Osteocyte (in vitro differentiated cells): ENCODE measurements at regions not wholly inside any gene's neighbourhood (a gene's known extent, or its start where the extent isn't known, plus 50 kb on each side); places are given as distances from the start of the nearest gene placed in this dataset.

Source experiments
- DNase-seq: peaks from one replicate; pipeline ENCODE4 v3.0.0; 2021; ENCODE audit warnings: mixed read lengths; ENCODE audit not compliant: unreplicated experiment; ENCODE audit errors: extremely low spot score
- H3K27ac Mint-ChIP-seq: one replicate; pipeline ENCODE4 v1.8.0; 2021; ENCODE audit warnings: mild to moderate bottlenecking, mixed read lengths; ENCODE audit not compliant: unreplicated experiment
- H3K27me3 Mint-ChIP-seq: one replicate; pipeline ENCODE4 v1.8.0; 2021; ENCODE audit warnings: mixed read lengths; ENCODE audit not compliant: unreplicated experiment
- H3K36me3 Mint-ChIP-seq: one replicate; pipeline ENCODE4 v1.8.0; 2021; ENCODE audit warnings: mixed read lengths; ENCODE audit not compliant: unreplicated experiment
- H3K4me1 Mint-ChIP-seq: one replicate; pipeline ENCODE4 v1.8.0; 2021; ENCODE audit warnings: mixed read lengths; ENCODE audit not compliant: unreplicated experiment
- H3K4me3 Mint-ChIP-seq: one replicate; pipeline ENCODE4 v1.8.0; 2021; ENCODE audit warnings: mild to moderate bottlenecking, moderate library complexity, mixed read lengths; ENCODE audit not compliant: unreplicated experiment
- H3K9me3 Mint-ChIP-seq: one replicate; pipeline ENCODE4 v1.8.0; 2021; ENCODE audit warnings: mixed read lengths; ENCODE audit not compliant: unreplicated experiment
- TF ChIP-seq, protein P1 (sequence below): fragments of 200-600 bp; sonication (generic); IDR thresholded peaks from 2 replicates; pipeline ENCODE4 v1.5.0; 2021; ENCODE audit warnings: antibody characterized with exemption, mild to moderate bottlenecking, moderate library complexity

DNA sequence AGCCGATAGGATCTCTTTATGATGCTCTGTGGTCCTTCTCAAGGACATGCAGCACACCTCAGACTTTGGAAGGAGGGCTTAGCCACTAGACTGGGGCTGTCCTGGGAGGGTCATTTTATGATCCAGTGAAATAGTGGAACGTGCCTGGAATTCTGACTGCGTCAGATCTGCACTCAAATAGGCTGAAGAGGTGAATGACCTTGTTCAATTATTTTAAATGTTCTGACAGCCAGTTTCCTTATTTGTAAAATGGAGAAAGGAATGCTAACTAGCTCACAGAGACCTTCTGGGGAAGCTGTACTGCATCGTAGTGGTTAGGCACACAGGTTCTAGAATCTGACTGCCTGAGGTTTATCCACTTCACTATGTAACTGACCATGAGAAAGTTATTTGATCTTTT lies 587.5 kb downstream of the MAFB start:
- H3K4me3 Mint-ChIP-seq, result no peak overlapping the region

DNA sequence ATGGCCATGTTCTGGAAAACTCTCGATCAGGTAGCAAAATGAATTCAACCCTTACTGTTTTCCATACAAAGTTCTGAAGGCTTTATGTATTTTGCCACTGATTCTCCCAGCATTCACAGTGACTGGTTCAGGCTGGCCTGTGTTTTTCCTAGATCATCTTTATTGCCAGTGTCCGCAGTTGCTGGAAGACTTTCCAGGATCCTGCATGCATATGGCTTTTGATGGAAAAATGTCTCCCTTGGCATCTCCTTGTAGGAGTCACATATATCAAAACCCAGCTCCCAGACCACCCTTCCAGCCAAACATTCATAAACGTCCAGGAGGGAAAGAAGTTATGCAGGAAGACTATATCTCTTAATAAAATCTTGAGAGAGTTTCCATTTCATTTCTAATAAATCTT lies 588.8 kb downstream of the MAFB start:
- no peak for DNase-seq
- Mint-ChIP-seq H3K36me3 (no peaks in the 10 kb centered on the region), H3K4me1 (no peaks in the 10 kb centered on the region), H3K27me3 (peaks cover 34% of the 10 kb centered on the region), H3K4me3 (no peak overlapping the region), H3K9me3 (no peaks in the 10 kb centered on the region), H3K27ac (no peak overlapping the region)
- TF ChIP-seq, protein P1, sequence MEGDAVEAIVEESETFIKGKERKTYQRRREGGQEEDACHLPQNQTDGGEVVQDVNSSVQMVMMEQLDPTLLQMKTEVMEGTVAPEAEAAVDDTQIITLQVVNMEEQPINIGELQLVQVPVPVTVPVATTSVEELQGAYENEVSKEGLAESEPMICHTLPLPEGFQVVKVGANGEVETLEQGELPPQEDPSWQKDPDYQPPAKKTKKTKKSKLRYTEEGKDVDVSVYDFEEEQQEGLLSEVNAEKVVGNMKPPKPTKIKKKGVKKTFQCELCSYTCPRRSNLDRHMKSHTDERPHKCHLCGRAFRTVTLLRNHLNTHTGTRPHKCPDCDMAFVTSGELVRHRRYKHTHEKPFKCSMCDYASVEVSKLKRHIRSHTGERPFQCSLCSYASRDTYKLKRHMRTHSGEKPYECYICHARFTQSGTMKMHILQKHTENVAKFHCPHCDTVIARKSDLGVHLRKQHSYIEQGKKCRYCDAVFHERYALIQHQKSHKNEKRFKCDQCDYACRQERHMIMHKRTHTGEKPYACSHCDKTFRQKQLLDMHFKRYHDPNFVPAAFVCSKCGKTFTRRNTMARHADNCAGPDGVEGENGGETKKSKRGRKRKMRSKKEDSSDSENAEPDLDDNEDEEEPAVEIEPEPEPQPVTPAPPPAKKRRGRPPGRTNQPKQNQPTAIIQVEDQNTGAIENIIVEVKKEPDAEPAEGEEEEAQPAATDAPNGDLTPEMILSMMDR, result no peak

More for the DNA sequence above, 587.5 kb downstream of the MAFB start:
- H3K27me3 Mint-ChIP-seq, result peaks cover 35% of the 10 kb centered on the region
- no peak overlapping the region for H3K27ac Mint-ChIP-seq
- no peaks in the 10 kb centered on the region for H3K36me3 Mint-ChIP-seq
- no peaks in the 10 kb centered on the region for H3K4me1 Mint-ChIP-seq
- TF ChIP-seq, protein P1, result no peak
- no peak for DNase-seq
- no peaks in the 10 kb centered on the region for H3K9me3 Mint-ChIP-seq

DNA sequence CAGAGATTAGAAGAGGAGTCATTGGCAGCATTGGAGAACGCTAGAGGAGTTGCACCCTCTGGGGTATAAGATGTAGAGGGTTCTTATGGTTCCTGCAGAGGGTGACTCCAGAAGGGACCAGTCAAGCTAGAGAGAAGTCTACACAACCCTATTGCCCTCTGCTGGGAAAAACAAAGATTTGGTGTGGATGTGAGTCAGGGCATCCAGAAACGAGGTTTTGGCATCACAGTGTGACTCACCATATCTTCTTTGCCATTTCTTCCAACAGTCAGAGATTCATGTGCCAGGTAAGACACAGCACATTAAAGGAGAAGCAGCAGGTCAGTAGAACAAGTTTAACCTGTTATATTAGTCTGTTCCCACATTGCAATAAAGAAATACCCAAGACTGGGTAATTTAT lies 598.8 kb downstream of the MAFB start:
- TF ChIP-seq, protein P1, result no peak
- Mint-ChIP-seq H3K4me1 (no peaks in the 10 kb centered on the region), H3K36me3 (no peaks in the 10 kb centered on the region), H3K9me3 (peaks cover 21% of the 10 kb centered on the region), H3K27ac (no peak overlapping the region), H3K27me3 (peaks cover 30% of the 10 kb centered on the region), H3K4me3 (no peak overlapping the region)
- DNase-seq, result no peak

DNA sequence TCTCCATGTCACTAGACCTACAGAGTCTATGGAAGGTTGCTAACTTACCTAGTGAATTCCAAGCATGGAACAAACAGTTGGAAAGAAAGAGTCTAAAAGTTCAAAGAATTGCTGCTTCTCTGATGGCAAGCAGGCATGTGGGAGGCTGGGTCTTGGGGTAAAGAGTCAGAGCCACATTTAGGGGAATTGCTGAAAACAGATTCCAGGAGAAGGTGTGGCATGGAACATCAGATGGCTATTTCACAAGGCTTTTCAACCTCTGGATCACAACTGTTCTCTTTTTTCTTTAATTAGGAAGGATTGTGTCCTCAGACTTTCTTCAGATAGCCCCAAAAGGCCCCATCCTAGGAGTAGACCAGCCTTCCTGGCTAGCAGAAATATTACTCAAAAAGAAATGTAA lies 601.5 kb downstream of the MAFB start:
- Mint-ChIP-seq H3K27me3 (peaks cover 38% of the 10 kb centered on the region), H3K4me1 (no peaks in the 10 kb centered on the region), H3K9me3 (peaks cover 16% of the 10 kb centered on the region), H3K36me3 (no peaks in the 10 kb centered on the region), H3K27ac (no peak overlapping the region), H3K4me3 (no peak overlapping the region)
- DNase-seq, result no peak
- TF ChIP-seq, protein P1, result no peak

DNA sequence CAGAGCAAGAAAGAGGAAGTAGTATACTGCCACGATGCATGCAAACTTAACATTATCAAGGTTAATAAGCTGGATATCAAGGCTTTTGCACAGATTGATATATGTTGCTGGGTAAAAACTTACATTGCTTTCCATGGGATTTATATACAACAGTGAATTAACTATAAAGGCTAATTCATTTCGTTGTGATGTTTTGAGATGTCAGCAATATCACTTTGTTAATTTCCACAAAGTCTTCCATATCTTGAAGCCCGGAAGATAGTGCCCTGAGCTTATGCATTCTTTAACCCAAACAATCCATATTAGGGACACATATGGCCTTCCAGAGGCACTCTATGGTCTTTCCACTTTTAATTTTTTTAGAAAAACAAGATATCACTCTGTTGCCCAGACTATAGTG lies 603.5 kb downstream of the MAFB start:
- Mint-ChIP-seq H3K36me3 (no peaks in the 10 kb centered on the region), H3K4me1 (no peaks in the 10 kb centered on the region)

More for the DNA sequence above, 603.5 kb downstream of the MAFB start:
- DNase-seq, result no peak
- H3K4me3 Mint-ChIP-seq, result no peak overlapping the region
- no peak overlapping the region for H3K27ac Mint-ChIP-seq
- no peaks in the 10 kb centered on the region for H3K9me3 Mint-ChIP-seq
- TF ChIP-seq, protein P1, result no peak
- peaks cover 37% of the 10 kb centered on the region for H3K27me3 Mint-ChIP-seq
